ENCODE measurements at regions not wholly inside any gene's neighbourhood (a gene's known extent, or its start where the extent isn't known, plus 50 kb on each side); places are given as distances from the start of the nearest gene placed in this dataset.

DNA sequence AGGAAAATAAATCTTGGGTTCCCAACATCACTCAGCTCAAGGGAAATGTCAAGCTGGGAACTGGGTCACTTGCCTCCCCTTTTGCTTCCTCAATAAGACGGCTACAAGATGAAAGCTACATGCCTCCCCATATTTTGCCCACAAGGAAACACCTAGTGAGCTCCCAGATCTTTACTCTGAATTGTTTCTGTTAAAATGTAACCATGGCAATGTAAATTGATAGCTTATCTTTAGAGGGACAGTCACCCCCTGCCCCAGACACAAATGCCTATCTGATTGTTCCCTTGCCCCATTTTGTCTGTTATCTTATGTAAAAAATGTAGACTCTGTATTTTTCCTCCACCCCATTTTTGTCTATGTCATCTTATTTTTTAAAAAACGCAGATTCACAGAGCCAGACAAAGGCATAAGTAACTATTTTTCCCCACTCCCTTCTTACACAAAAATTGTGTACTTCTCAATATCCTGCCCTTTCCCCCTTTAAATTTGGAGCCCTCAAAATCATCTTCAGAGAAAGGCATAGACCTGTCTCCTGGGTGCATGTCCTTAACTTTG is 288.7 kb upstream of the ERCC4 start (continued):
- TF ChIP-seq TCF7L2 (IDR thresholded peaks at IDR 0.05; ENCODE audit: borderline replicate concordance, extremely low read depth, insufficient read depth, insufficient read length): no peak

DNA sequence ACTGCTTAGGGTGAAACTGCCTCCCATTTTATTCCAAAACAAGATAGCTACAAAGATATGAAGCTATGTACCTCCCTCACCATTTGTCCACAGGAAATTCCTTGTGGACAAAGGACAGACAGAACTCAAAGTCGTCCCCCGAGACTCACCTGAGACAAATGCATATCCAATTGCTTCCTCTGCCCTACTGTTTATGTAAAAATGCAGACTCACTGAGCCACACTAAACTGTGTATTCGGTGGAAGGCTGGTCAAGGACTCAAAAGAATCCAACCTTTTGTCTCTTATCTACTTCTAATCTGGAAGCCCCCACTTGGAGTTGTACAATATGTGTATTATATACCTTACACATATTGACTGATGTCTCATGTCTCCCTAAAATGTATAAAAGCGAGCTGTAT is 288.0 kb upstream of the ERCC4 start:
- no peaks in the 10 kb centered on the region; a peak in 1 of 4 replicates for H3K36me3 ChIP-seq (ENCODE audit: control insufficient read depth in 1 of 2, insufficient read depth in 2 of 2, low read length in 2 of 2)
- no peak overlapping the region for H3K4me2 ChIP-seq (ENCODE audit: low read length)
- H4K20me1 ChIP-seq (ENCODE audit: insufficient read depth): no peaks in the 10 kb centered on the region
- no peaks in the 10 kb centered on the region for H3K9me3 ChIP-seq (ENCODE audit: control insufficient read depth in 1 of 2, insufficient read depth in 1 of 2, low read depth in 1 of 2, low read length in 2 of 2)
- no peak overlapping the region for H3K4me3 ChIP-seq (replicated peaks in 1 of 2; ENCODE audit: low read depth in 1 of 2, low read length in 2 of 2)
- BruUV-seq (replicated peaks): no TSS peak
- CTCF ChIA-PET: no interaction called here
- no peaks in the 10 kb centered on the region for H3K9me2 ChIP-seq (ENCODE audit: insufficient read depth)
- no peak for DNase-seq (ENCODE audit: low read depth, low spot score)
- no peak overlapping the region for H3K27ac ChIP-seq (ENCODE audit: low read depth, low read length)
- H2AFZ ChIP-seq (ENCODE audit: low read depth, low read length, poor library complexity, severe bottlenecking): no peak overlapping the region
- H3K27me3 ChIP-seq (ENCODE audit: insufficient read depth, low read length): no peaks in the 10 kb centered on the region
- intact Hi-C loops (cut with micrococcal nuclease): no loop called here
- no peaks in the 10 kb centered on the region for H3K4me1 ChIP-seq (ENCODE audit: control insufficient read depth in 1 of 2, insufficient read depth in 2 of 2, low read length in 2 of 2)
- no peak for ATAC-seq
- POLR2A ChIA-PET: no interaction called here
- no peaks in the 10 kb centered on the region for H3K79me2 ChIP-seq (ENCODE audit: insufficient read depth, low read length)
- TF ChIP-seq CBX3 (IDR thresholded peaks at IDR 0.05; ENCODE audit: low read depth) (no peak), POLR2A (IDR thresholded peaks at IDR 0.05; ENCODE audit: borderline replicate concordance, extremely low read depth, insufficient read depth, insufficient read length) (no peak), EGR1 (IDR thresholded peaks at IDR 0.05; ENCODE audit: low read depth) (no peak), FOSL1 (IDR thresholded peaks at IDR 0.05; ENCODE audit: low read depth) (no peak), RAD21 (IDR thresholded peaks at IDR 0.05; ENCODE audit: low read depth) (no peak), TCF7L2 (IDR thresholded peaks at IDR 0.05; ENCODE audit: borderline replicate concordance, extremely low read depth, insufficient read depth, insufficient read length) (no peak), POLR2AphosphoS5 (IDR thresholded peaks at IDR 0.05; ENCODE audit: low read depth, low read length) (no peak), CEBPB (IDR thresholded peaks at IDR 0.05; ENCODE audit: low read depth) (no peak), ZNF274 (IDR thresholded peaks at IDR 0.05; ENCODE audit: low read depth, low read length) (no peak), EZH2phosphoT487 (IDR thresholded peaks at IDR 0.05; ENCODE audit: borderline replicate concordance) (no peak)
- TF ChIP-seq, protein P1, sequence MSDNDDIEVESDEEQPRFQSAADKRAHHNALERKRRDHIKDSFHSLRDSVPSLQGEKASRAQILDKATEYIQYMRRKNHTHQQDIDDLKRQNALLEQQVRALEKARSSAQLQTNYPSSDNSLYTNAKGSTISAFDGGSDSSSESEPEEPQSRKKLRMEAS (IDR thresholded peaks at IDR 0.05): no peak
- TF ChIP-seq, protein P2, sequence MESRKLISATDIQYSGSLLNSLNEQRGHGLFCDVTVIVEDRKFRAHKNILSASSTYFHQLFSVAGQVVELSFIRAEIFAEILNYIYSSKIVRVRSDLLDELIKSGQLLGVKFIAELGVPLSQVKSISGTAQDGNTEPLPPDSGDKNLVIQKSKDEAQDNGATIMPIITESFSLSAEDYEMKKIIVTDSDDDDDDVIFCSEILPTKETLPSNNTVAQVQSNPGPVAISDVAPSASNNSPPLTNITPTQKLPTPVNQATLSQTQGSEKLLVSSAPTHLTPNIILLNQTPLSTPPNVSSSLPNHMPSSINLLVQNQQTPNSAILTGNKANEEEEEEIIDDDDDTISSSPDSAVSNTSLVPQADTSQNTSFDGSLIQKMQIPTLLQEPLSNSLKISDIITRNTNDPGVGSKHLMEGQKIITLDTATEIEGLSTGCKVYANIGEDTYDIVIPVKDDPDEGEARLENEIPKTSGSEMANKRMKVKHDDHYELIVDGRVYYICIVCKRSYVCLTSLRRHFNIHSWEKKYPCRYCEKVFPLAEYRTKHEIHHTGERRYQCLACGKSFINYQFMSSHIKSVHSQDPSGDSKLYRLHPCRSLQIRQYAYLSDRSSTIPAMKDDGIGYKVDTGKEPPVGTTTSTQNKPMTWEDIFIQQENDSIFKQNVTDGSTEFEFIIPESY (IDR thresholded peaks at IDR 0.05; ENCODE audit: extremely low read depth, insufficient replicate concordance, low read length): no peak
- TF ChIP-seq, protein P3, sequence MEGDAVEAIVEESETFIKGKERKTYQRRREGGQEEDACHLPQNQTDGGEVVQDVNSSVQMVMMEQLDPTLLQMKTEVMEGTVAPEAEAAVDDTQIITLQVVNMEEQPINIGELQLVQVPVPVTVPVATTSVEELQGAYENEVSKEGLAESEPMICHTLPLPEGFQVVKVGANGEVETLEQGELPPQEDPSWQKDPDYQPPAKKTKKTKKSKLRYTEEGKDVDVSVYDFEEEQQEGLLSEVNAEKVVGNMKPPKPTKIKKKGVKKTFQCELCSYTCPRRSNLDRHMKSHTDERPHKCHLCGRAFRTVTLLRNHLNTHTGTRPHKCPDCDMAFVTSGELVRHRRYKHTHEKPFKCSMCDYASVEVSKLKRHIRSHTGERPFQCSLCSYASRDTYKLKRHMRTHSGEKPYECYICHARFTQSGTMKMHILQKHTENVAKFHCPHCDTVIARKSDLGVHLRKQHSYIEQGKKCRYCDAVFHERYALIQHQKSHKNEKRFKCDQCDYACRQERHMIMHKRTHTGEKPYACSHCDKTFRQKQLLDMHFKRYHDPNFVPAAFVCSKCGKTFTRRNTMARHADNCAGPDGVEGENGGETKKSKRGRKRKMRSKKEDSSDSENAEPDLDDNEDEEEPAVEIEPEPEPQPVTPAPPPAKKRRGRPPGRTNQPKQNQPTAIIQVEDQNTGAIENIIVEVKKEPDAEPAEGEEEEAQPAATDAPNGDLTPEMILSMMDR (IDR thresholded peaks at IDR 0.05 in 2 of 3, conservative IDR thresholded peaks at IDR 0.05 in 1 of 3; ENCODE audit: borderline replicate concordance in 1 of 3, insufficient read depth in 1 of 3, low read depth in 2 of 3, low read length in 2 of 3): no peak
- TF ChIP-seq, protein P4, sequence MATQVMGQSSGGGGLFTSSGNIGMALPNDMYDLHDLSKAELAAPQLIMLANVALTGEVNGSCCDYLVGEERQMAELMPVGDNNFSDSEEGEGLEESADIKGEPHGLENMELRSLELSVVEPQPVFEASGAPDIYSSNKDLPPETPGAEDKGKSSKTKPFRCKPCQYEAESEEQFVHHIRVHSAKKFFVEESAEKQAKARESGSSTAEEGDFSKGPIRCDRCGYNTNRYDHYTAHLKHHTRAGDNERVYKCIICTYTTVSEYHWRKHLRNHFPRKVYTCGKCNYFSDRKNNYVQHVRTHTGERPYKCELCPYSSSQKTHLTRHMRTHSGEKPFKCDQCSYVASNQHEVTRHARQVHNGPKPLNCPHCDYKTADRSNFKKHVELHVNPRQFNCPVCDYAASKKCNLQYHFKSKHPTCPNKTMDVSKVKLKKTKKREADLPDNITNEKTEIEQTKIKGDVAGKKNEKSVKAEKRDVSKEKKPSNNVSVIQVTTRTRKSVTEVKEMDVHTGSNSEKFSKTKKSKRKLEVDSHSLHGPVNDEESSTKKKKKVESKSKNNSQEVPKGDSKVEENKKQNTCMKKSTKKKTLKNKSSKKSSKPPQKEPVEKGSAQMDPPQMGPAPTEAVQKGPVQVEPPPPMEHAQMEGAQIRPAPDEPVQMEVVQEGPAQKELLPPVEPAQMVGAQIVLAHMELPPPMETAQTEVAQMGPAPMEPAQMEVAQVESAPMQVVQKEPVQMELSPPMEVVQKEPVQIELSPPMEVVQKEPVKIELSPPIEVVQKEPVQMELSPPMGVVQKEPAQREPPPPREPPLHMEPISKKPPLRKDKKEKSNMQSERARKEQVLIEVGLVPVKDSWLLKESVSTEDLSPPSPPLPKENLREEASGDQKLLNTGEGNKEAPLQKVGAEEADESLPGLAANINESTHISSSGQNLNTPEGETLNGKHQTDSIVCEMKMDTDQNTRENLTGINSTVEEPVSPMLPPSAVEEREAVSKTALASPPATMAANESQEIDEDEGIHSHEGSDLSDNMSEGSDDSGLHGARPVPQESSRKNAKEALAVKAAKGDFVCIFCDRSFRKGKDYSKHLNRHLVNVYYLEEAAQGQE (IDR thresholded peaks at IDR 0.05; ENCODE audit: low read depth): no peak
- H3K9ac ChIP-seq (ENCODE audit: low read length): no peak overlapping the region
- RAD21 ChIA-PET (ENCODE audit: low non-redundant PET in 1 of 2, low total read pairs in 2 of 2, uncharacterized antibody in 2 of 2, unreplicated experiment in 2 of 2): no interaction called here
